ENCODE measurements at regions not wholly inside any gene's neighbourhood (a gene's known extent, or its start where the extent isn't known, plus 50 kb on each side); places are given as distances from the start of the nearest gene placed in this dataset.
"Not testable (repeated sequence)": the region's sequence is repeated elsewhere in the genome, so short reads cannot be mapped to it uniquely, and the experiment has no call there.

GRCh38 chr6:58073263-58073662, 755.8 kb downstream of the PRIM2 start:
- no peak for DNase-seq (ENCODE audit: low spot score)

DNA sequence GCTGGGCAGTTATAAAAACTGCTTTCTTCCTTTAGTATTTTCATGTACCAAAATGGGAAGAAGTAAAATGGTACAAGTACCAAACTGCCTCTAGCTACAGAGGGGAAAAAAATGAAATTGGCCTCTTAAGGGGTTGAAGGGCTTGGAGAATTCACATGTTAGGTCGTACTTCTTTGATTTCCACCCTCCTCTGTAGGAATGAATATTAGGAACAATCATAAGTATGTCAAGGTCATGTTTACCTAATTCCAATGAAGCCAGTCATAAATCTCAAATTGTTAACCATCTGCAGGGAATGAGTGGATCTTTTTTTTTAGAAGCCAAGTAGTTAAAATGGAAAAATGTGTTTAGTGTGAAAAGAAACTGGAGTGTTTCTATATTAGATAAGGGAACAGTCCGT, 772.6 kb downstream of the PRIM2 start:
- DNase-seq (ENCODE audit: low spot score) = not testable (repeated sequence)

DNA sequence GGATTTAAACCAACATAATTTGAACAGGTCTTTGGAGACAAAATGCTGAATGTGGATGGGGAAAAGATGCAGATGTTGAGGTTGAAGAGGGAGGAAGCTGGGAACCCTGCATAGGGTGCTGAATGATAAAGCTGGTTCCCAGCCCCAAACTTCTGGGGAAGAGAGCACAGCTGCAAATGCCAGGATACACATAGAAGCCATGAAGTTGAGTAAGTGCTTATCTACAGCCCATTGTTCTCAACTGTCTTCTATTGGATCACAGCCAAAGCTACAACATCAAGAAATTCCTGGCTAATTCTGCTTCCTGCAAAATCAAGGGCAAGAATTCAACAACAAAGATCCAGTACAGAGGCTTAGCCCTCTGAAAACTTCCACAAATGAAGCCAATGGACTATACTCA, 779.8 kb downstream of the PRIM2 start:
- not testable (repeated sequence) for DNase-seq (ENCODE audit: low spot score)

DNA sequence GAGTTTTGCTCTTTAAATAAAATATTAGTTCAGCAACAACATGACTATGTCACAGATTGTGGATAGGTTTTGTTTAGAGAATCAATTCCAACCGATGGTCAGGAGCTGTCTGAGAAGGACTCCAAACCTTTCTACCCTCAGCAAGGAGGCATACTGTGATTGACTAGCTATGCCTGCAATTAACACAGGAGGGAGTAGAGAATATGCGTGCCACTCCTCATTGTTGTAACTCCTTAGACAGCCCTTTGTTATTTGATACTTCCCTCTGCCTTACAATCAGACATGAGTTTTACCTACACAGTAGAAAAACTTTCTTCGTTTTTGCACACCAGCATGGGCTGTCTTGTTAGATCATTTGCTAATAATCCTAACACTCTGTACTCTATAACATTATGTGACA, 796.5 kb downstream of the PRIM2 start:
- peak; percentile 2 for DNase-seq (ENCODE audit: low spot score)

GRCh38 chr6:58117162-58117561, 799.7 kb downstream of the PRIM2 start:
- not testable (repeated sequence) for DNase-seq (ENCODE audit: low spot score)

DNA sequence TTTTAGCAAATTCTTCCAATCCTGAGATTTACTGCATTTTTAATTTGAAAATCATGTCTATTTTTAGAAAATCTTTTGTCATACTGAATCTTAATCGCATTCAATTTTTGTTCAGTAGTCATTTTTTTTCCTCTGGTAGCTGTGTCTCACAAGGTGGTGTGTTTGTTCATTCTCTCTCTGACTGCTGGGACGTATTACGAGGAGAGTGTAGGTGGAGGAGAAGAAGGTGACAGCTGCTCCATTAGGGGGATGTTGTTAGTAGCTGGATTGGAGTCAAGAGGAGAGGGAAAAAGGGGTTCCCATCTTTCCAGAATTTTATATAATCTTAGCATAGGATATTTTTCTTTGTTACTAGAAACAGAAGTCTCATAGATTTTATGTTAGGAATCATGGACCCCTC, 804.2 kb downstream of the PRIM2 start:
- DNase-seq (ENCODE audit: low spot score) = not testable (repeated sequence)

GRCh38 chr6:58123770-58124169, 806.3 kb downstream of the PRIM2 start:
- not testable (repeated sequence) for DNase-seq (ENCODE audit: low spot score)

DNA sequence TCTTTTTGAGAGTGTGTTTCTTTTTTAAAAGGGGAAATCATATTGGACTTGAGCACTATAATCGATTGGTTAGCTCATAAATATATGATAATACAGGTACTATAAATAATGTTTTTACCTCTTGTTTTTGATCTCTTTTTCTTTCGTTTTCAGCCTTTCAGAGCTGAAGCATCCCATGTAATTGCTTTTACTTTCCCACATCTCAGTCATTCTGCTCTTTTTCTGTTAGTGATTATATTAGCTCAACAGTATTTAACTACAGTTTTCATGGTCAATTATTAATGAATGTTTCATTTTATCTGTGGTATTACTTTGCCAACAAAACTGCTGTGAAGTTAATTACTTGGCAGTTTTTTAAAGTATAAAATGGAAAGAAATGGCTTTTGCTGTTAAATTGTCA, 811.1 kb downstream of the PRIM2 start:
- DNase-seq (ENCODE audit: low spot score) = not testable (repeated sequence)

DNA sequence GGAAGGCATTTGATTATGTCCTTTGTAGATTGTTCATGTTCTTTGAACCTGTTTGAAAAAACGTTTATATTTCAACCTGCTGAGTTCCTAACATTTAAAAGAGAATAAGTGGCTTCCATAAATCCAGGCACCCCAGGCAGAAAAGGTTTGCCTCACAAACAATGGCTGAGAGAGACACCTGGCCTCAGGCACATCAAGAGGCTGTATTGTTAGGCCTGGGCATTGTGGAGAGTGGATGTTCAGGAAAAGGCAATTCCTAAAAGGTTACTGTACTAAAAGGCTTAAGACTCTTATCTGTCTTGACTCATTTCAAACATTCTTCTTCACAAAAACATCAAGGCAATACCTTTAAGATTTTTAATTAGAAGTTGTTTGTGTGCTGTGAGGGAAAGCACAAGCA, 811.7 kb downstream of the PRIM2 start:
- not testable (repeated sequence) for DNase-seq (ENCODE audit: low spot score)

DNA sequence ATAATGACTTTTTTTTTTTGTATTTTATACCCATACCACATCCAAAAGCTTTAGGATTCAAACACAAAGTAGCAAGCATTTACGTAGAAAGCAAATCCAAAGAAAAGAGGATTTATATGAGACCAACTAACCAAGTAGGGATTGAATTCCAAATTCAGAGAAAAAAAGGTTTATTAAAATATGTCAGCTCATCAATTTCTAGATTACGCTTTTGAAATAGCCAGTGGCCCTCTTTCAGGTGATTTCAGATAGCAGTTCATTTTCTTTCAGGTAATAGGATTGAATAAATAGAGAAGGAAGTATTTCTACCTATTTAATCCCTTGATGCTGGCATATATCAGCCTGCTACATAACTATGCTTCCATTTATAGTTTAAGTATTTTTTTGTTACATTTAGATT, 822.3 kb downstream of the PRIM2 start:
- not testable (repeated sequence) for DNase-seq (ENCODE audit: low spot score)

DNA sequence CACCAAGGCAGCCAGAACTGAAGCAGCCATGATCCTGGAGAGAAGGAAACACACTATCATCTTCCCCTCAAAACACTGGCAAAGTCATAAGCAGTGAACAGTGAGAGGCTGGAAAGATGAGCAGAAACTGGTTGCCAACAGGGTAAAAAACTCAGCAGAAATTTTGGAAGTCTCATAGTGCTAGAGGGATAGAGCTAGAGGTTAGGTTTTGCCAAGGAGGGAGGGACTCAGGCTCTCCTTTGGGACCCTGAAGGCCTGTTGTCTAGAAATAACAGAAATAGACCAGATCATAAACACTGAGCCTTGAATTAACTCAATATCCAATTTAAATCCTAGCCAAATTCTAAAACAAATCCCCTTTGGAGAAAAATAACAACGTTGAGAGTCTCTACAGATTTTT, 853.6 kb downstream of the PRIM2 start:
- DNase-seq (ENCODE audit: low spot score) = not testable (repeated sequence)

DNA sequence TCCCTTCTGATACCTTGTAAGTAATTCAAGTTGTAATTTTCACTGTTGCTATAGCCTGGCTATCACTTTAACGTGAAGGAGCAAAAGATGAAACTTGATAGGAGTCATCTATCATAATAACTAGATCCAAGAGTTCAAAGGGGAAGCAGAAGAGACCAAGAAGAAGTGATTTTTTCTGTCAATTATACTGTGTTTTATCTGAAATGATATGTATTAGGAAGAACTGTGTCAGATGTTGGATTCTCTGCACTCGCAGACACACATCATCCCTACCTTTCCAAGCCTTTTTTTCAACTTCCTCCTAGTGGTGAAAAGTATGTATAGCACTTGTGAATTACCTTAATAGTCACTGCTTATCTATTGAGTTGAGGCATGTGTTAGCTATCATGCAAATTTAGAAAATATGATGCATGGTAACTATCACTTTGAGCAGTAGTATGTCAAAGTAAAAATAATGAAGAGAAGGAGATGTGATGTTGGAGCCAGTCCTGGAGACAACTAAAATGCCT, 864.2 kb downstream of the PRIM2 start:
- DNase-seq (ENCODE audit: low spot score) = not testable (repeated sequence)

- not testable (repeated sequence) for DNase-seq (ENCODE audit: low spot score)
These were observed 867.9 kb downstream of the PRIM2 start for GRCh38 chr6:58185300-58185699.

DNA sequence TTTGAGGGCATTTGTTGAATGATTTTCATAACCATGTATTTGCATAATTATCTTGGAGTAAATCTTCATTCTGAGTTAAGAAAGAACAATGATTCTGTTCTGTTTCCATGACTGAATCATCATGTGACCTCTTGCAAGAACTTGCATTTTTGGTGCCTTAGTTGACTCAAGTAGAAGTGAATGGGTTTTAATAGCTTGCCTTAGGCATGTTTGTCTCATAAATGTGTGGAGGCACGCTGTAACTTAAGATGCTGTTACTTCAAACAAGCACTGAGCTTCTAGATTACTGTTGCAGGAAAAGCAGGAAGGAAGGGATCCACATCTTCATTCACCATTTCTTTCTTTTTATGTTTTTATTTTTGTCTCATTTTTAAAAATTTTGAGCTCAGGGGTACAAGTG, 875.8 kb downstream of the PRIM2 start:
- not testable (repeated sequence) for DNase-seq (ENCODE audit: low spot score)

DNA sequence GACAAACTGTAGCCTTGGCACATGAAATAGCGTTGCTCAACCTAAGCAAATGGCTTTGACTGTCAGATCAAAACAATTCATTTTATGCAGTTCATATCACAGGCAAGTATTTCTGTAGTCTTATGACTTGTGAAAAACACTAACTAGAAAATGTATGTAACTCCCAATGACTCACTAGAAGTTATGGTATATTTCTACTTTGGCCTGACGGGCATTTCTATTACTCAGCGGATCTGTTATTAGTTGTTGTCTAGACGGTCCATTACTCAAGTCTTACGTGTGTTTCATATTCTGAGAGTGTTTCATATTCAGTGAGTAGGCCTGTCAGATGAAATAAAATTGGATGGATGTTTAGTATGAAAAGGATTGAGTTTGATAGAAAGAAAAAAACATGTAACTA, 880.9 kb downstream of the PRIM2 start:
- DNase-seq (ENCODE audit: low spot score) = no peak

DNA sequence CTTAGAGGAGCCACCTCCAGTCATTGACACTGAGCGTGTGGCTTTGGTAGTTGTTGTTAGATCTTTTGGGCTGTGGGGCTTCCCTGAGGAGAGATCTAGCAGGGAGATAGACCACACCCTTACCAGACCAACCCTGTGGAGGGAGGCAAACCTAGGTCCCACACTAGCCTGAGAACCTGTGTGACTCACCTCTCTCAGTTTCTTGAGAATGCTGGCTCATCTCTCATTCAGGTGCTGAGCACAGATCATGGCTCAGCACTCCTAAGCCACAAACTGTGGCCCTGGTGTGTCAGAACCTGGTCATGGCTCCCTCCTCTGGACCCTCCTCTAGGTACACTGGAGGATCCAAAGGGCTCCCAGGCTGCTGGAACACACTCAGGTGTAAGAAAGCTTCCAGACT, 919.7 kb downstream of the PRIM2 start:
- DNase-seq (ENCODE audit: low spot score) = not testable (repeated sequence)

DNA sequence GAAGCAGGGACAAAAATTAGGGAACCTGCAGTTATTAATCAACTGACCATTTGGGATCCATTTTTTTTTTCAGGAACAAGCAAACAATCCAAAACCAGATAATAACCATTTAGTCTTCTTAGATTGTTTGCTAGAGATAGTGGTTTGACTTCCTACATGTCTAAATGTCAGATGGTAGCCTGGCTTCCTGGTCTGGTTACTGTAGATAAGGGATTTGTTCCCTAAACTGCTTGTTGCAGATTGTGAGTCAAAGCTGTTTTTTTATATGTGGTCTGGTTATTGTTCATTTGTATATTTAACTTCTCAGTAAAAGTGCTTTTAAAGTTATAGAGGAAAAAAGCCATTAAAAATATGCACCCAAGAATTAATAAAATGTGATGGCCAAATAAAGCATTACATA, 921.0 kb downstream of the PRIM2 start:
- DNase-seq (ENCODE audit: low spot score) = not testable (repeated sequence)

DNA sequence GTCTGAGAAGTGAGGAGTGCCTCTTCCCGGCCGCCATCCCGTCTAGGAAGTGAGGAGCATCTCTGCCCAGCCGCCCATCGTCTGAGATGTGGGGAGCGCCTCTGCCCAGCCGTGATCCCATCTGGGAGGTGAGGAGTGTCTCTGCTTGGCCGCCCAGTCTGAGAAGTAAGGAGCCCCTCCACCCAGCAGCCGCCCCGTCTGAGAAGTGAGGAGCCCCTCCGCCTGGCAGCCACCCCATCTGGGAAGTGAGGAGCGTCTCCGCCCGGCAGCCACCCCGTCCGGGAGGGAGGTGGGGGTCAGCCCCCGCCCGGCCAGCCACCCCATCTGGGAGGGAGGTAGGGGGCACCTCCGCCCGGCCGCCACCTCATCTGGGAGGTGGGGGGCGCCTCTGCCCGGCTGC, 940.2 kb downstream of the PRIM2 start:
- DNase-seq (ENCODE audit: low spot score) = not testable (repeated sequence)

DNA sequence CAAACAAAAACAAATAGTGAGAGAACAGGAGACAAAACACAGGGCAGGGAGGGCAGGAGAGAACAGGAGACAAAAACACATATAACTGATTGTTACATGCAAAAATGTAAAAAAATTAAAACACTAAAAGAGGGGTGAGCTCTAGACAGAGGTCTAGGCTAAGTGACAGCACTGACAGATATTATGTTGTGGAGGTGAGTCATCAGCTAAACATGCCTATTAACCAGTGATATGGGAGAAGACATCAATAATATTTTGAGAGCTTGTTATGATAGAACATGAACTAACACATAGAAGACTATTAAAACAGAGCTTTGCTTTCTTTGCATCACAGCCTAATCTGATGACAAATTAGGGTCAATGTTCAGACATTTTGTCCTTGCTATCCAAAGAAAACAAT, 972.7 kb downstream of the PRIM2 start:
- DNase-seq (ENCODE audit: low spot score) = no peak

GRCh38 chr6:58291319-58291718, 973.9 kb downstream of the PRIM2 start:
- DNase-seq (ENCODE audit: low spot score) = not testable (repeated sequence)

DNA sequence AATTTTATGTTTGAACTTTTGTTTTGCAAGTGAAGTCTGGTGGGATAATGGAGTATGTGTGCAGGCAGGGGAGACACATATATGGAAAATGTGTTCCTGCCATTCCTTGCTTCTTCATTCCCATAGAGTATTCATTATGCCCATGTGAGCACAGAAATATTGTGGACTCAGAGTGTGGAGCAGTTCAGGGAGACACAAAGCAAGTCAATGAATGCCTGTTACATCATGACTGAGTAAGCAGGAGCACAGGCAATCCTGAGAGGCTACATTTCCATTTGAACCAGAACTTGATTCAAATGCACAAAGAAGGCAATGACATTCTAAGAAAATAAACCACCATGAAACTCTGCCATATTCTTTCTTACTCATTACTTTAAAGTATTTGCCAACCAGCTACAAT, 990.5 kb downstream of the PRIM2 start:
- not testable (repeated sequence) for DNase-seq (ENCODE audit: low spot score)

- DNase-seq (ENCODE audit: low spot score) = not testable (repeated sequence)
These were observed 1014.7 kb downstream of the PRIM2 start for GRCh38 chr6:58332108-58332507.

GRCh38 chr6:58342287-58342686, 1024.9 kb downstream of the PRIM2 start:
- DNase-seq (ENCODE audit: low spot score) = not testable (repeated sequence)

DNA sequence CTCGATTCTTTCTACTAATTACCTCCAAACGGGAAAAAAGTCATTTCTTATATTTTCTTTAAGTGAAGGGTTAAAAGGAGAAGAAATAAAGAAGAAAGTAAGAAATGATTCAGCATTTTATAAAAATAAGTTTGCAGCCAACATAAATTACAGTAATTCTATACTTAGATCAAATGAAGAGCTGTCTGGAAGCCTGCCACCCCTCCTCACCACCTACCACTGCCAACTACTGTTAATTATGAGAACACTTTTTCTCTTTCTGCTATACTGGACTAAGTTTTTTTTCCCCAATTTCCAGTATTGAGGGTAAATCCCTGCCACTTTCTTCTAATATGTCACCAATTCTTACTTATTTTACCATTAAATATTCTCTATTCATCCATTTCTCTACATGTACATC, 1030.1 kb downstream of the PRIM2 start:
- DNase-seq (ENCODE audit: low spot score) = not testable (repeated sequence)
